Astrocyte (in vitro differentiated cells and primary cell): ENCODE measurements at regions not wholly inside any gene's neighbourhood (a gene's known extent, or its start where the extent isn't known, plus 50 kb on each side); places are given as distances from the start of the nearest gene placed in this dataset.

ENCODE experiments used
- DNase-seq: peaks from one replicate; pipeline ENCODE4 v3.0.0-alpha.2; 2010; ENCODE audit warnings: low read depth
- FAIRE-seq: peaks from 2 replicates; lab custom pipeline; 2011; peaks lifted over from hg19 to GRCh38; lab: Jason Lieb, UNC
- H2AFZ ChIP-seq: 2 replicates; pipeline ENCODE4 v1.6.0; 2012; ENCODE audit warnings: low read depth, low read length, inconsistent platforms
- H3K27ac ChIP-seq: 2 replicates; pipeline ENCODE4 v1.5.1; 2011; ENCODE audit warnings: low read depth, low read length, inconsistent platforms
- H3K27me3 ChIP-seq: 2 replicates; pipeline ENCODE4 v1.6.0; 2011; ENCODE audit warnings: low read length, inconsistent platforms; ENCODE audit not compliant: insufficient read depth
- H3K36me3 ChIP-seq: 2 replicates; pipeline ENCODE4 v1.5.1; 2011; ENCODE audit warnings: low read length, inconsistent platforms; ENCODE audit not compliant: insufficient read depth
- H3K4me1 ChIP-seq: 2 replicates; pipeline ENCODE4 v1.5.1; 2011; ENCODE audit warnings: low read length, inconsistent platforms; ENCODE audit not compliant: insufficient read depth
- H3K4me2 ChIP-seq: 2 replicates; pipeline ENCODE4 v1.6.0; 2012; ENCODE audit warnings: low read length, inconsistent platforms
- H3K4me3 ChIP-seq: 2 replicates; pipeline ENCODE4 v1.5.1; 2011; ENCODE audit warnings: low read depth, mild to moderate bottlenecking, low read length, inconsistent platforms; ENCODE audit not compliant: insufficient read depth
- H3K79me2 ChIP-seq: 2 replicates; pipeline ENCODE4 v1.6.0; 2012; ENCODE audit warnings: mild to moderate bottlenecking, low read length, inconsistent platforms; ENCODE audit not compliant: insufficient read depth
- H3K9ac ChIP-seq: 2 replicates; pipeline ENCODE4 v1.6.0; 2012; ENCODE audit warnings: mild to moderate bottlenecking, low read length, inconsistent platforms
- H3K9me3 ChIP-seq: 2 replicates; pipeline ENCODE4 v1.5.1; 2012; ENCODE audit warnings: low read depth, mild to moderate bottlenecking, low read length, inconsistent platforms; ENCODE audit not compliant: insufficient read depth
- H4K20me1 ChIP-seq: 2 replicates; pipeline ENCODE4 v1.6.0; 2012; ENCODE audit warnings: low read length, inconsistent platforms; ENCODE audit not compliant: insufficient read depth
- H3K27ac Mint-ChIP-seq: one replicate; pipeline ENCODE4 v1.8.0; 2021; ENCODE audit warnings: mild to moderate bottlenecking, mixed read lengths; ENCODE audit not compliant: unreplicated experiment
- H3K27me3 Mint-ChIP-seq: one replicate; pipeline ENCODE4 v1.8.0; 2021; ENCODE audit warnings: low read depth, mixed read lengths; ENCODE audit not compliant: unreplicated experiment
- H3K36me3 Mint-ChIP-seq: one replicate; pipeline ENCODE4 v1.8.0; 2021; ENCODE audit warnings: low read depth, mixed read lengths; ENCODE audit not compliant: unreplicated experiment
- H3K4me1 Mint-ChIP-seq: one replicate; pipeline ENCODE4 v1.8.0; 2021; ENCODE audit warnings: low read depth, mixed read lengths; ENCODE audit not compliant: unreplicated experiment
- H3K4me3 Mint-ChIP-seq: one replicate; pipeline ENCODE4 v1.8.0; 2021; ENCODE audit warnings: mild to moderate bottlenecking, moderate library complexity, mixed read lengths; ENCODE audit not compliant: unreplicated experiment
- H3K9me3 Mint-ChIP-seq: one replicate; pipeline ENCODE4 v1.8.0; 2021; ENCODE audit warnings: mild to moderate bottlenecking, mixed read lengths; ENCODE audit not compliant: unreplicated experiment
- EZH2 ChIP-seq: IDR thresholded peaks from 2 replicates; pipeline ENCODE4 v1.6.1; 2012; ENCODE audit warnings: mild to moderate bottlenecking, low read length, inconsistent platforms; ENCODE audit not compliant: insufficient read depth
- TF ChIP-seq, protein P1 (sequence below): IDR thresholded peaks from 2 replicates; pipeline ENCODE4 v1.5.1; 2011; ENCODE audit warnings: low read depth, mild to moderate bottlenecking, inconsistent platforms, low read length, moderate library complexity; ENCODE audit not compliant: insufficient read depth

DNA sequence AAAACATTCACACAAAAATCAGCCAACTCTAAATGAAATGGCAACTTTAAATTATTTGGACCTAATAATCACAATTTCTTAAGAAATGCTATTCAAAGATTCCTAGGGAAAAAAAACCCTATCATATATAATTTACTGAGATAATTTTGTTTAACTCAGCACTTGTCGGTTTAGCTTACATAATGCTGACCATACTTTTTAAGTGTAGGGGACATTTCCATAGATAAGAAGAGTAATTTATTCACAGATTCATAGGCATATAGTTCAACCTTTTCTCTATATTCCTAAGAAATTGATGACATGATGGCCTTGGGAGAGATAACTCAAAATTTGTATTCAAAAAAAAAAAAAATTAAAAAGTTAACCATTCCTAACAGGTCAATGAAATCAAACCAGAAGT, 260.8 kb upstream of the PGRMC2 start:
- Histone ChIP-seq H3K4me3 (no peak overlapping the region), H4K20me1 (no peaks in the 10 kb centered on the region), H3K79me2 (no peaks in the 10 kb centered on the region), H3K9ac (no peak overlapping the region), H2AFZ (no peak overlapping the region), H3K4me1 (peaks cover 10% of the 10 kb centered on the region), H3K27me3 (no peaks in the 10 kb centered on the region), H3K4me2 (no peak overlapping the region), H3K27ac (no peak overlapping the region), H3K9me3 (no peaks in the 10 kb centered on the region), H3K36me3 (no peaks in the 10 kb centered on the region)
- Mint-ChIP-seq H3K36me3 (peaks cover 2% of the 10 kb centered on the region), H3K27ac (no peak overlapping the region), H3K4me1 (peaks cover 17% of the 10 kb centered on the region), H3K9me3 (peaks cover 16% of the 10 kb centered on the region), H3K27me3 (no peaks in the 10 kb centered on the region), H3K4me3 (no peak overlapping the region)
- FAIRE-seq (no peak), DNase-seq (no peak)
- TF ChIP-seq, protein P1, sequence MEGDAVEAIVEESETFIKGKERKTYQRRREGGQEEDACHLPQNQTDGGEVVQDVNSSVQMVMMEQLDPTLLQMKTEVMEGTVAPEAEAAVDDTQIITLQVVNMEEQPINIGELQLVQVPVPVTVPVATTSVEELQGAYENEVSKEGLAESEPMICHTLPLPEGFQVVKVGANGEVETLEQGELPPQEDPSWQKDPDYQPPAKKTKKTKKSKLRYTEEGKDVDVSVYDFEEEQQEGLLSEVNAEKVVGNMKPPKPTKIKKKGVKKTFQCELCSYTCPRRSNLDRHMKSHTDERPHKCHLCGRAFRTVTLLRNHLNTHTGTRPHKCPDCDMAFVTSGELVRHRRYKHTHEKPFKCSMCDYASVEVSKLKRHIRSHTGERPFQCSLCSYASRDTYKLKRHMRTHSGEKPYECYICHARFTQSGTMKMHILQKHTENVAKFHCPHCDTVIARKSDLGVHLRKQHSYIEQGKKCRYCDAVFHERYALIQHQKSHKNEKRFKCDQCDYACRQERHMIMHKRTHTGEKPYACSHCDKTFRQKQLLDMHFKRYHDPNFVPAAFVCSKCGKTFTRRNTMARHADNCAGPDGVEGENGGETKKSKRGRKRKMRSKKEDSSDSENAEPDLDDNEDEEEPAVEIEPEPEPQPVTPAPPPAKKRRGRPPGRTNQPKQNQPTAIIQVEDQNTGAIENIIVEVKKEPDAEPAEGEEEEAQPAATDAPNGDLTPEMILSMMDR: no peak
- no peak for TF ChIP-seq EZH2

DNA sequence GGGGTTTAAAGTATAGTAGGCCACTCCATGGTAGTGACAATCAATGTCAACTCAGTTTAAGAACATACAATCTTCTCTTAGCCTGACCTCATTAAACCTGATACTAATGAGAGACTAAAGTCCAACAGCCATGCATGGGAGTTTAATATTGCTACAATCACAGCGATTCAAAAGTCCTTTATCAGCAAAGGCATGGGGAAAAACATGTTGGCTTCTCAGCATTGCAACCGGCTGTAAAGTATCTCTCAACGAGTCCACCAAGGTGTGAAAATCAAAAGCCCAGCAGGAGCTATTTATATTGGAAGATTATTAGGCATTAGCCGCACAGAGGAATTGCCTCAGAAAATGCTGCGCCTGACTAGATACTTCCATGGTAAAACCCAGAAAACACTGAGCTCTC, 256.7 kb upstream of the PGRMC2 start:
- Mint-ChIP-seq H3K27me3 (no peaks in the 10 kb centered on the region), H3K9me3 (peaks cover 7% of the 10 kb centered on the region), H3K4me3 (no peak overlapping the region), H3K36me3 (peaks cover 2% of the 10 kb centered on the region), H3K27ac (no peak overlapping the region), H3K4me1 (no peaks in the 10 kb centered on the region)
- Histone ChIP-seq H2AFZ (no peak overlapping the region), H3K9me3 (no peaks in the 10 kb centered on the region), H3K27ac (no peak overlapping the region), H3K4me3 (no peak overlapping the region), H3K4me2 (no peak overlapping the region), H4K20me1 (no peaks in the 10 kb centered on the region), H3K4me1 (no peaks in the 10 kb centered on the region), H3K36me3 (no peaks in the 10 kb centered on the region), H3K27me3 (no peaks in the 10 kb centered on the region), H3K79me2 (no peaks in the 10 kb centered on the region), H3K9ac (no peak overlapping the region)
- FAIRE-seq (no peak), DNase-seq (no peak)
- TF ChIP-seq, protein P1: no peak
- TF ChIP-seq EZH2: no peak

DNA sequence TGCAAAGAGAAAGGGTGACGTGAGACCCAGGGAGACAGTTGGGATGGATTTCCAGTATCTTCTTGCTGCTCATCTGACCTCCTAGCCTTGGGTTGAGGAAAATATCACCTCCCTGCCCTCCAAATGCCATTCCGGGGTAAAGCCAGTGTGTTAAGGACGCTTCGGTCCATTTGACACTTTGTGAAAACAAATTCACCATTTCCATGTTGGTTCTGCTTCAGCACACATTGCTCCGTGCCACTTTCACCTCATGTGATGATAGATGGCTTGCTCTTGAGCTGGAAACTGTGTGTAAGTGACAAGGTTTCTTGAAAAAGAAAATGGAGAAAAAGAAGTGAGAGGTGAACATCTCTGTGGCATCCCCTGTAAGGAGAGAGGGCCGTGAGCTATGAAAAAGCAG, 256.1 kb upstream of the PGRMC2 start:
- Mint-ChIP-seq H3K27me3 (no peaks in the 10 kb centered on the region), H3K9me3 (peaks cover 9% of the 10 kb centered on the region), H3K4me1 (no peaks in the 10 kb centered on the region), H3K27ac (no peak overlapping the region), H3K36me3 (peaks cover 4% of the 10 kb centered on the region), H3K4me3 (no peak overlapping the region)
- Histone ChIP-seq H3K4me2 (no peak overlapping the region), H3K9me3 (no peaks in the 10 kb centered on the region), H3K9ac (no peak overlapping the region), H4K20me1 (no peaks in the 10 kb centered on the region), H3K79me2 (no peaks in the 10 kb centered on the region), H3K27ac (no peak overlapping the region), H3K27me3 (no peaks in the 10 kb centered on the region), H2AFZ (no peak overlapping the region), H3K4me1 (no peaks in the 10 kb centered on the region), H3K36me3 (no peaks in the 10 kb centered on the region), H3K4me3 (no peak overlapping the region)
- DNase-seq: no peak
- FAIRE-seq: no peak
- TF ChIP-seq EZH2: no peak
- TF ChIP-seq, protein P1: no peak
